HepG2 (cell line): ENCODE measurements at regions not wholly inside any gene's neighbourhood (a gene's known extent, or its start where the extent isn't known, plus 50 kb on each side); places are given as distances from the start of the nearest gene placed in this dataset.

Source experiments
- ATAC-seq: fragments of 200-7000 bp; cut with Tn5 transposase; 3 replicates; pipeline ENCODE4 v1.9.1; 2020; ENCODE audit warnings: mild to moderate bottlenecking, moderate library complexity
- BruUV-seq: library from RNA; stranded (reverse); fragments of 400-500 nt; replicated peaks from 2 replicates; lab custom pipeline; 2021; lab: Mats Ljungman, UMichigan
- CTCF ChIA-PET: fragments of 300-600 bp; formaldehyde crosslinking; extraction: SDS; loops from one replicate; lab custom pipeline; 2021; ENCODE audit warnings: low total read pairs, inconsistent platforms, low intra/inter-chr PET ratio; lab: Yijun Ruan, JAX
- POLR2A ChIA-PET: fragments of 350-600 bp; sonication (Branson Sonifier 250); formaldehyde crosslinking; loops from one replicate; lab custom pipeline; 2020; ENCODE audit warnings: antibody characterized with exemption, inconsistent platforms; lab: Yijun Ruan, JAX
- DNase-seq: peaks from one replicate; pipeline ENCODE4 v3.0.0-alpha.2; 2015; ENCODE audit warnings: low spot score
- FAIRE-seq: peaks from 3 replicates; lab custom pipeline; 2011; peaks lifted over from hg19 to GRCh38; lab: Jason Lieb, UNC
- H2AFZ ChIP-seq: one replicate; pipeline ENCODE4 v1.6.1; 2011; ENCODE audit warnings: low read length, inconsistent platforms
- H3K27ac ChIP-seq: fragments of 300-600 bp; 3 replicates; pipeline ENCODE4 v1.8.0; 2011; ENCODE audit warnings: mixed run types, mild to moderate bottlenecking, mixed read lengths, low read length, inconsistent platforms; ENCODE audit not compliant: insufficient read depth; ENCODE audit errors: extremely low read length
- H3K27me3 ChIP-seq, 2 experiments: fragments of 200-600 bp in 1 of 2; 2 replicates in 1 of 2; 3 replicates in 1 of 2; pipeline versions ENCODE4 v1.6.0 to v1.8.0; 2011; ENCODE audit warnings: low read length in 2 of 2, mild to moderate bottlenecking in 2 of 2, moderate library complexity in 2 of 2, inconsistent platforms in 1 of 2; ENCODE audit not compliant: insufficient read depth in 2 of 2, control insufficient read depth in 1 of 2
- H3K36me3 ChIP-seq, 2 experiments: fragments of 200-600 bp in 1 of 2; replicated peaks in 1 of 2; 2 replicates in 1 of 2; 3 replicates in 1 of 2; pipeline versions ENCODE4 v1.5.1 to v1.8.0; 2011; ENCODE audit warnings: low read length in 2 of 2, inconsistent platforms in 1 of 2; ENCODE audit not compliant: insufficient read depth in 2 of 2, control insufficient read depth in 1 of 2
- H3K4me1 ChIP-seq: 2 replicates; pipeline ENCODE4 v1.5.1; 2012; ENCODE audit warnings: low read length, inconsistent platforms; ENCODE audit not compliant: insufficient read depth
- H3K4me2 ChIP-seq: 2 replicates; pipeline ENCODE4 v1.6.0; 2011; ENCODE audit warnings: low read depth, low read length, inconsistent platforms
- H3K4me3 ChIP-seq, 3 experiments: fragments of 200-600 bp in 1 of 3; sonication (generic), shearing (Covaris generic) in 1 of 3; replicated peaks in 1 of 3; 2 replicates each; pipeline ENCODE4 v1.5.1; 2011 to 2016; ENCODE audit warnings: low read length in 3 of 3, inconsistent platforms in 2 of 3, low read depth in 2 of 3, mild to moderate bottlenecking in 2 of 3, control low read depth in 1 of 3, mixed read lengths in 1 of 3; ENCODE audit not compliant: insufficient read depth in 1 of 3
- H3K79me2 ChIP-seq: one replicate; pipeline ENCODE4 v1.6.1; 2011; ENCODE audit warnings: low read length, inconsistent platforms; ENCODE audit not compliant: insufficient read depth
- H3K9ac ChIP-seq: 2 replicates; pipeline ENCODE4 v1.6.0; 2011; ENCODE audit warnings: mild to moderate bottlenecking, low read depth, low read length, inconsistent platforms; ENCODE audit not compliant: insufficient read depth
- H3K9me3 ChIP-seq: 2 replicates; pipeline ENCODE4 v1.5.1; 2012; ENCODE audit warnings: mild to moderate bottlenecking, low read length
- H4K20me1 ChIP-seq: 2 replicates; pipeline ENCODE4 v1.6.0; 2011; ENCODE audit warnings: inconsistent platforms, mild to moderate bottlenecking, low read length, moderate library complexity; ENCODE audit not compliant: insufficient read depth
- DR1 ChIP-seq: sonication (generic); formaldehyde crosslinking; IDR thresholded peaks from 2 replicates; pipeline ENCODE4 v1.8.0; 2021; ENCODE audit warnings: mild to moderate bottlenecking, missing genetic modification reagents, inconsistent platforms
- MYNN ChIP-seq: sonication (generic); formaldehyde crosslinking; IDR thresholded peaks from 2 replicates; pipeline ENCODE4 v1.4.0; 2020; ENCODE audit warnings: mild to moderate bottlenecking, low read depth, missing genetic modification reagents
- ZGPAT ChIP-seq: IDR thresholded peaks from 2 replicates; pipeline ENCODE4 v1.6.1; 2016; ENCODE audit warnings: mild to moderate bottlenecking
- WGBS: methylation state at CpG from one replicate; pipeline ENCODE4 v1.1.6; 2017; ENCODE audit warnings: low lambda C conversion rate; 5-methylcytosine and 5-hydroxymethylcytosine counted together
- in situ Hi-C: cut with HindIII; loops from 2 replicates; pipeline ENCODE4 v1.10.0; 2017; ENCODE audit warnings: low pct_unique_long_range_greater_than_20kb; ENCODE audit not compliant: extremely low pct_ligation_motif_present
- intact Hi-C: fragments of 100-400 bp; cut with micrococcal nuclease; formaldehyde crosslinking; loops from one replicate; pipeline ENCODE4 v1.10.0; 2022; ENCODE audit not compliant: unreplicated experiment
- TF ChIP-seq, protein P1 (sequence below): sonication (generic); formaldehyde crosslinking; IDR thresholded peaks from 2 replicates; pipeline ENCODE4 v1.4.0; 2020; ENCODE audit warnings: mild to moderate bottlenecking, missing genetic modification reagents
- TF ChIP-seq, protein P2 (sequence below): sonication (generic); formaldehyde crosslinking; IDR thresholded peaks from 2 replicates; pipeline ENCODE4 v1.4.0; 2020; ENCODE audit warnings: missing genetic modification reagents, low read depth, mild to moderate bottlenecking, borderline replicate concordance
- TF ChIP-seq, protein P3 (sequence below): sonication (generic); formaldehyde crosslinking; IDR thresholded peaks from 2 replicates; pipeline ENCODE4 v1.5.0; 2020; ENCODE audit warnings: missing genetic modification reagents

DNA sequence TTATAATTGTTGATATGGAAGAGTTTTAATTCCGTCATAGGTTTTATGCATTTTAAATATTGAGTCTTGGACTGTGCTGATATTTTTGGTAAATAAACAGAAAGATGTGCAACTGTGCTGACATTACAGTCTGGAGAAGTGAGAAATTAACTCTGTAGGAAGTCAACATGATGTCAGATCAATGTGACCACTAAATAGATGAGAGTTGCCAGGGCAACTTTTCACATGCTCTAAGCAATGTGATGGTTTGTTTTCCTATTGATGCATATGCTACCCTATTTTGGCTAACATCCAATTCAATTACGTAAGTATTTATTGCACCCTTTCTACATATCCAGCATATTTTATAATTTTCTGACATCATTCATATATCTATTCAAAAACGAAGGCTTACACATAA, 1109.3 kb downstream of the TSN start:
- ATAC-seq: no peak

More for the DNA sequence above, 1109.3 kb downstream of the TSN start:
- BruUV-seq: no TSS peak
- no peaks in the 10 kb centered on the region for H3K27me3 ChIP-seq
- POLR2A ChIA-PET: no interaction called here
- H3K9me3 ChIP-seq: peaks cover 8% of the 10 kb centered on the region; the same call in 1 of the 2 replicates
- intact Hi-C loops: no loop called here
- DNase-seq: no peak
- no peak overlapping the region for H2AFZ ChIP-seq
- H4K20me1 ChIP-seq: no peaks in the 10 kb centered on the region
- no peak overlapping the region for H3K4me3 ChIP-seq
- no peak overlapping the region for H3K27ac ChIP-seq
- H3K4me1 ChIP-seq: no peaks in the 10 kb centered on the region
- FAIRE-seq: no peak
- no peaks in the 10 kb centered on the region for H3K79me2 ChIP-seq
- TF ChIP-seq DR1 (CRISPR knock-in tag): no peak
- no peak for TF ChIP-seq MYNN (CRISPR knock-in tag)
- TF ChIP-seq, protein P1, sequence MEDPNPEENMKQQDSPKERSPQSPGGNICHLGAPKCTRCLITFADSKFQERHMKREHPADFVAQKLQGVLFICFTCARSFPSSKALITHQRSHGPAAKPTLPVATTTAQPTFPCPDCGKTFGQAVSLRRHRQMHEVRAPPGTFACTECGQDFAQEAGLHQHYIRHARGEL (CRISPR knock-in tag): no peak
- TF ChIP-seq, protein P2, sequence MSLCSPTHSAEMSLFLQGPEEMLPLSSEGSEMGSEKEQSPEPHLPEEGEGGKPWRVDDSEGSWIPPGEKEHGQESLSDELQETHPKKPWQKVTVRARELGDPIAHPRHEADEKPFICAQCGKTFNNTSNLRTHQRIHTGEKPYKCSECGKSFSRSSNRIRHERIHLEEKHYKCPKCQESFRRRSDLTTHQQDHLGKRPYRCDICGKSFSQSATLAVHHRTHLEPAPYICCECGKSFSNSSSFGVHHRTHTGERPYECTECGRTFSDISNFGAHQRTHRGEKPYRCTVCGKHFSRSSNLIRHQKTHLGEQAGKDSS (CRISPR knock-in tag): no peak
- no peak for TF ChIP-seq ZGPAT
- TF ChIP-seq, protein P3, sequence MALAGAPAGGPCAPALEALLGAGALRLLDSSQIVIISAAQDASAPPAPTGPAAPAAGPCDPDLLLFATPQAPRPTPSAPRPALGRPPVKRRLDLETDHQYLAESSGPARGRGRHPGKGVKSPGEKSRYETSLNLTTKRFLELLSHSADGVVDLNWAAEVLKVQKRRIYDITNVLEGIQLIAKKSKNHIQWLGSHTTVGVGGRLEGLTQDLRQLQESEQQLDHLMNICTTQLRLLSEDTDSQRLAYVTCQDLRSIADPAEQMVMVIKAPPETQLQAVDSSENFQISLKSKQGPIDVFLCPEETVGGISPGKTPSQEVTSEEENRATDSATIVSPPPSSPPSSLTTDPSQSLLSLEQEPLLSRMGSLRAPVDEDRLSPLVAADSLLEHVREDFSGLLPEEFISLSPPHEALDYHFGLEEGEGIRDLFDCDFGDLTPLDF (CRISPR knock-in tag): no peak
- TF ChIP-seq, all 625 proteins: peak for 0
- in situ Hi-C loops: no loop called here
- no peaks in the 10 kb centered on the region for H3K36me3 ChIP-seq
- H3K4me2 ChIP-seq: no peak overlapping the region
- CTCF ChIA-PET: no interaction called here
- WGBS: 16% methylated on average over 3 of the region's 3 CpGs
- H3K9ac ChIP-seq: no peak overlapping the region
